Mesenchymal stem cell (in vitro differentiated cells and primary cell): ENCODE measurements at regions not wholly inside any gene's neighbourhood (a gene's known extent, or its start where the extent isn't known, plus 50 kb on each side); places are given as distances from the start of the nearest gene placed in this dataset.

Experiments used
- DNase-seq: peaks from one replicate; pipeline ENCODE4 v3.0.0-alpha.2; 2013
- H2AFZ ChIP-seq: one replicate; pipeline ENCODE4 v1.6.1; 2013; ENCODE audit warnings: low read depth, mild to moderate bottlenecking, control low read depth, inconsistent platforms, low read length, moderate library complexity
- H2AK5ac ChIP-seq: 2 replicates; pipeline ENCODE4 v1.6.1; 2013; ENCODE audit warnings: low read length, moderate library complexity, mild to moderate bottlenecking, inconsistent platforms; ENCODE audit not compliant: severe bottlenecking
- H2BK120ac ChIP-seq: one replicate; pipeline ENCODE4 v1.6.1; 2013; ENCODE audit warnings: low read depth, mild to moderate bottlenecking, inconsistent platforms, low read length, moderate library complexity
- H2BK12ac ChIP-seq, 2 experiments: one replicate each; pipeline ENCODE4 v1.6.1; 2013; ENCODE audit warnings: inconsistent platforms in 2 of 2, low read length in 2 of 2, mild to moderate bottlenecking in 2 of 2, moderate library complexity in 2 of 2, control low read depth in 1 of 2
- H2BK15ac ChIP-seq: one replicate; pipeline ENCODE4 v1.6.1; 2013; ENCODE audit warnings: mild to moderate bottlenecking, low read depth, inconsistent platforms; ENCODE audit not compliant: poor library complexity, severe bottlenecking
- H2BK5ac ChIP-seq: 2 replicates; pipeline ENCODE4 v1.6.1; 2013; ENCODE audit warnings: low read depth, mild to moderate bottlenecking, low read length, control low read depth, inconsistent platforms; ENCODE audit not compliant: poor library complexity, severe bottlenecking
- H3K14ac ChIP-seq, 2 experiments: one replicate each; pipeline ENCODE4 v1.6.1; 2013; ENCODE audit warnings: inconsistent platforms in 2 of 2, low read length in 2 of 2, control low read depth in 1 of 2, mild to moderate bottlenecking in 1 of 2, moderate library complexity in 1 of 2
- H3K18ac ChIP-seq, 2 experiments: one replicate each; pipeline ENCODE4 v1.6.1; 2013; ENCODE audit warnings: inconsistent platforms in 2 of 2, low read length in 2 of 2, control low read depth in 1 of 2, low read depth in 1 of 2, mild to moderate bottlenecking in 1 of 2
- H3K23ac ChIP-seq, 2 experiments: one replicate each; pipeline ENCODE4 v1.6.1; 2013; ENCODE audit warnings: inconsistent platforms in 2 of 2, low read length in 2 of 2, mild to moderate bottlenecking in 2 of 2, moderate library complexity in 2 of 2, control low read depth in 1 of 2
- H3K27ac ChIP-seq: 2 replicates; pipeline ENCODE4 v1.5.1; 2013; ENCODE audit warnings: mild to moderate bottlenecking, moderate library complexity, low read length, control low read depth, inconsistent platforms; ENCODE audit not compliant: poor library complexity, severe bottlenecking
- H3K27me3 ChIP-seq, 2 experiments: 2 replicates each; pipeline versions ENCODE4 v1.6.1 to v1.7.0; 2013; ENCODE audit warnings: low read length in 2 of 2, mild to moderate bottlenecking in 2 of 2, moderate library complexity in 2 of 2, control low read depth in 1 of 2, inconsistent platforms in 1 of 2; ENCODE audit not compliant: control insufficient read depth in 1 of 2, insufficient read depth in 1 of 2
- H3K36me3 ChIP-seq, 2 experiments: 2 replicates each; pipeline versions ENCODE4 v1.6.1 to v1.7.0; 2013; ENCODE audit warnings: low read length in 2 of 2, control low read depth in 1 of 2, inconsistent platforms in 1 of 2, low read depth in 1 of 2, mild to moderate bottlenecking in 1 of 2; ENCODE audit not compliant: insufficient read depth in 2 of 2, control insufficient read depth in 1 of 2
- H3K4ac ChIP-seq, 2 experiments: one replicate each; pipeline ENCODE4 v1.6.1; 2013; ENCODE audit warnings: inconsistent platforms in 2 of 2, low read length in 2 of 2, mild to moderate bottlenecking in 2 of 2, moderate library complexity in 2 of 2, control low read depth in 1 of 2, low read depth in 1 of 2
- H3K4me1 ChIP-seq: 2 replicates; pipeline ENCODE4 v1.6.1; 2013; ENCODE audit warnings: low read depth, low read length, control low read depth; ENCODE audit not compliant: control insufficient read depth, insufficient read depth
- H3K4me2 ChIP-seq: 2 replicates; pipeline ENCODE4 v1.6.1; 2013; ENCODE audit warnings: low read length, mild to moderate bottlenecking, inconsistent platforms; ENCODE audit not compliant: poor library complexity, severe bottlenecking
- H3K4me3 ChIP-seq, 2 experiments: 2 replicates each; pipeline versions ENCODE4 v1.5.1 to v1.7.0; 2013; ENCODE audit warnings: low read length in 2 of 2, mild to moderate bottlenecking in 2 of 2, control low read depth in 1 of 2, low read depth in 1 of 2; ENCODE audit not compliant: insufficient read depth in 1 of 2
- H3K79me1 ChIP-seq: replicated peaks from 2 replicates; pipeline ENCODE4 v1.6.1; 2013; ENCODE audit warnings: mild to moderate bottlenecking, control low read depth, low read length, inconsistent platforms; ENCODE audit not compliant: poor library complexity, severe bottlenecking
- H3K9ac ChIP-seq: 2 replicates; pipeline ENCODE4 v1.7.0; 2013; ENCODE audit warnings: mild to moderate bottlenecking, low read length, moderate library complexity
- H3K9me3 ChIP-seq: 2 replicates; pipeline ENCODE4 v1.7.0; 2013; ENCODE audit warnings: mild to moderate bottlenecking, low read length; ENCODE audit not compliant: control insufficient read depth
- H4K8ac ChIP-seq: one replicate; pipeline ENCODE4 v1.6.1; 2013; ENCODE audit warnings: inconsistent platforms, mild to moderate bottlenecking, low read length, moderate library complexity
- H4K91ac ChIP-seq: one replicate; pipeline ENCODE4 v1.6.1; 2013; ENCODE audit warnings: mild to moderate bottlenecking, low read length, inconsistent platforms
- WGBS: methylation state at CpG from one replicate; pipeline ENCODE4 v1.1.7; 2013; ENCODE audit warnings: mixed read lengths; 5-methylcytosine and 5-hydroxymethylcytosine counted together

DNA sequence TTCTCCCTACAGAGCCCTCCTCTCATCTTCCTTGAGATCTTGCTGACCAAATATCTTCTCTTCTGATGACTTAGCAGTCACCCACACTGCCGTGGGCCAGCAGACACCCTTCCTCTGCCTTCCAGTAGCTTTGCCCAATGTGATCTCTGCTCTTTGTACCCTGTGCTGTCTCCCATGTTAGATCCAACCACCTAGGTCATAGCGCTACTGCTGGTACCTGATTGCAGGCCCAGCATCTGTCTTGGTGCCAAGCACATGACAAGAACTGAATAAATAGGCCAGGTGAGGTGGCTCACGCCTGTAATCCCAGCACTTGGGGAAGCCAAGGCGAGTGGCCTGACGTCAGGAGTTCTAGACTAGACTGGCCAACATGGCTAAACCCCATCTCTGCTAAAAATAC, 149.7 kb downstream of the TM9SF2 start:
- Histone ChIP-seq H3K9me3 (no peaks in the 10 kb centered on the region), H3K4me3 (no peak overlapping the region), H3K4me1 (peaks cover 13% of the 10 kb centered on the region), H2BK120ac (no peak overlapping the region), H3K27me3 (peaks cover 0 to 6% of the 10 kb centered on the region in 2 experiments), H4K8ac (no peak overlapping the region), H3K9ac (no peak overlapping the region), H3K79me1 (peaks cover 5% of the 10 kb centered on the region), H2AFZ (no peak overlapping the region), H3K23ac (no peak overlapping the region), H3K14ac (no peak overlapping the region), H3K27ac (no peak overlapping the region), H2BK12ac (no peak overlapping the region), H3K4ac (no peak overlapping the region), H3K18ac (no peak overlapping the region), H2BK15ac (no peak overlapping the region), H3K4me2 (no peak overlapping the region), H2AK5ac (no peak overlapping the region), H3K36me3 (no peaks in the 10 kb centered on the region), H2BK5ac (no peak overlapping the region), H4K91ac (no peak overlapping the region)
- DNase-seq: no peak
- WGBS: 96% methylated on average over 5 of the region's 5 CpGs

DNA sequence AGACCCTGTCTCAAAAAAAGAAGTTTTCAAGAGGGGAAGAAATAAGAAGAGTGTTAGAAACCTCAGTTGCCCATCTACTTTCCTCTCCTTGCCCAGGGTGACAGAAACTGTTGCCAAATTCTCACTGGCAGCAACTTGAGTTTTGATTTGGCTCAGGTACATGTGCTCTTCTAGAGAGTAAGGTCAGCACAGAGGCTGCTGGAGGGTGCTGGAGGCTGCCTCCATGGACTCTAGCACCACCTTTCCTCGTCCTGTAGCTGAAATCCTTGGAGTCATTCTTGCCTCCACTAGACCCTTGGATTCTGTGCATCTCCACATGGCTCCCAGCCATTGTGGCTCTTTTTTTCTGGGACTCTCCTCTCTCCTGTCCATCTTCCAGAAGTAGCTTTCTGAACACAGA, 149.1 kb downstream of the TM9SF2 start:
- no peak overlapping the region for H2BK5ac ChIP-seq
- DNase-seq: no peak
- H3K14ac ChIP-seq: no peak overlapping the region
- WGBS: 47% methylated on average over 1 of the region's 1 CpG
- H2AK5ac ChIP-seq: no peak overlapping the region
- peaks cover 5% of the 10 kb centered on the region for H3K79me1 ChIP-seq
- no peak overlapping the region for H4K8ac ChIP-seq
- H3K4me2 ChIP-seq: no peak overlapping the region
- no peak overlapping the region for H3K9ac ChIP-seq
- H3K36me3 ChIP-seq: no peaks in the 10 kb centered on the region
- H2BK120ac ChIP-seq: no peak overlapping the region
- H3K4me1 ChIP-seq: peaks cover 9% of the 10 kb centered on the region
- no peak overlapping the region for H4K91ac ChIP-seq
- H2BK12ac ChIP-seq: no peak overlapping the region
- H3K18ac ChIP-seq: no peak overlapping the region
- no peak overlapping the region for H3K27ac ChIP-seq
- no peak overlapping the region for H3K4me3 ChIP-seq
- no peak overlapping the region for H3K23ac ChIP-seq
- H3K4ac ChIP-seq: no peak overlapping the region
- H3K27me3 ChIP-seq: peaks cover 0 to 6% of the 10 kb centered on the region in 2 experiments
- H3K9me3 ChIP-seq: no peaks in the 10 kb centered on the region
- H2AFZ ChIP-seq: no peak overlapping the region
- H2BK15ac ChIP-seq: no peak overlapping the region

DNA sequence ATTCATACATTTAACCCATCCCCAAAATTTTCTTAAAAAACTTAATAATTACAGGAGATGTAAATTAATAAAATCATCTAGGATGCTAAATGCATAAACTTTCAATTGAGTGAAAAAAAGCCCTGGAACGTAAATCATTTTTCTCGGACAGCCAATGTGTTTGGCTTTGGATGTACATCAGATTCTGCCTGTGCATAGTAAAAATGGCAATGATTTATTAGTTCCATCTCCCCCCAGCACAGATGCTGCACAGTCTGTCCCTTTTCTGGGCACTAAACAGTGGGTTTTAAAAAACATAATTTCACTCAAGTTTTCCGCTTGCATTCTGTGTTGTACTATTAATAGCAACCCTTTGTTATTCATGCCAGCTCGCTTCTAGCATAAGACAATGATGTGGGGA, 147.7 kb downstream of the TM9SF2 start:
- Histone ChIP-seq H3K4ac (no peak overlapping the region), H2AK5ac (no peak overlapping the region), H3K4me2 (no peak overlapping the region), H3K4me3 (no peak overlapping the region), H3K27ac (no peak overlapping the region), H2BK5ac (no peak overlapping the region), H2BK120ac (no peak overlapping the region), H2AFZ (no peak overlapping the region), H3K36me3 (no peaks in the 10 kb centered on the region), H3K79me1 (peaks cover 5% of the 10 kb centered on the region), H3K27me3 (peaks cover 0 to 6% of the 10 kb centered on the region in 2 experiments), H3K9ac (no peak overlapping the region), H2BK15ac (no peak overlapping the region), H3K9me3 (no peaks in the 10 kb centered on the region), H3K4me1 (peaks cover 4% of the 10 kb centered on the region), H4K8ac (no peak overlapping the region), H4K91ac (no peak overlapping the region), H3K23ac (no peak overlapping the region), H2BK12ac (no peak overlapping the region), H3K14ac (no peak overlapping the region), H3K18ac (no peak overlapping the region)
- DNase-seq: no peak
- 94% methylated on average over 4 of the region's 4 CpGs for WGBS

DNA sequence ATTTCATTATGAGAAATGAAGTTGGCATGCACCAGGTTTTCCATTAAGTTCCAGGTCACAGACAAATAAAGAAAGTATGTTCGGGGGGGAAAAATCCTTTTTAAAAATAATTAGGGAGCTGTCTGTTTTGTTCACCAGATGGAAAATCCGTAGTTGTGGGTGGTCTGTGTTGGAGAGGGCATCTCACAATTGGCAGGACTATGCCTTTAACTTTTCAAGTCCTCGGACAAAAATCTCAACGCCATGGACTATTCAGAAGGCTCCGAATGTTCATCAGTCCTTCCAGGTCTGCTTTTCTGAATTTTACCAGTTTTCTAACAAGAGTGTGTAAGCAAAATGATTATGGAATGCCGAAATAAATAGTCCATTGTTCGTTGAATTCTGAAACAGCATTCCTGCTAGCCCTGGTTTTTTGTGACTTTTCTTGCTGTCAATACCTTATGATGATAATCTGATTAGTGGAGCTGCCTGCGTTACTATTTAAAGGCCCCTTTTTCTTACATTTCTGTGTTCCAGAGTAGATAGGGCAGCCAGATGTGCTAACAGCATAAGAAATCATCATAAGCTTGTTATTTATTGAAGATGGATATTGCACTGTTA, 146.9 kb downstream of the TM9SF2 start:
- H3K79me1 ChIP-seq: peaks cover 5% of the 10 kb centered on the region
- no peak overlapping the region for H2BK12ac ChIP-seq
- H3K14ac ChIP-seq: no peak overlapping the region
- H3K23ac ChIP-seq: no peak overlapping the region
- peaks cover 0 to 3% of the 10 kb centered on the region in 2 experiments for H3K27me3 ChIP-seq
- H2BK15ac ChIP-seq: no peak overlapping the region
- H2AK5ac ChIP-seq: no peak overlapping the region
- H3K4ac ChIP-seq: no peak overlapping the region
- H2AFZ ChIP-seq: no peak overlapping the region
- H2BK5ac ChIP-seq: no peak overlapping the region
- no peak overlapping the region for H3K27ac ChIP-seq
- no peak overlapping the region for H3K9ac ChIP-seq
- no peak overlapping the region for H4K8ac ChIP-seq
- peaks cover 4% of the 10 kb centered on the region for H3K4me1 ChIP-seq
- H3K4me3 ChIP-seq: no peak overlapping the region
- H3K4me2 ChIP-seq: no peak overlapping the region
- no peak overlapping the region for H3K18ac ChIP-seq
- no peaks in the 10 kb centered on the region for H3K36me3 ChIP-seq
- 83% methylated on average over 7 of the region's 8 CpGs for WGBS
- DNase-seq: no peak
- no peak overlapping the region for H4K91ac ChIP-seq
- H2BK120ac ChIP-seq: no peak overlapping the region
- no peaks in the 10 kb centered on the region for H3K9me3 ChIP-seq
